ENCODE measurements at regions not wholly inside any gene's neighbourhood (a gene's known extent, or its start where the extent isn't known, plus 50 kb on each side); places are given as distances from the start of the nearest gene placed in this dataset.
"Not testable (repeated sequence)": the region's sequence is repeated elsewhere in the genome, so short reads cannot be mapped to it uniquely, and the experiment has no call there.

DNA sequence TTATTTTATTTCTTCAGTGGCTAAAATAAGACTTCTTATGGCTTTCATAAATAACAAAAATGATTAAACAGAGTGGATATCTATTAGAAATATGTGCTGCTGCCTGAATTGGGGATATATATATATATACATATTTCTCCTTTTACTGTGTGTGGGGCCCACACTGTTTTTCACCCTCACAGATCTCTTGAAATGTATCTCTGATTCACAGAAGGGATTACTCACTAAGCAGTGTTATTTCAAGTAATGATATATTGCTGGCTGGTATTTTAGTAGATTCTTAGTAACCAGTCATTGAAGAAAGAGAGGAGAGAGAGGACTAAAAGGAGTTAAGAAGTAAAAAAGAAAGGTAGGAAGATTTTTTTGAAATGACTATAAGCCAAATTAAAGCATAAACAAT lies 308.6 kb upstream of the NRP1 start:
- DNase-seq = no peak

DNA sequence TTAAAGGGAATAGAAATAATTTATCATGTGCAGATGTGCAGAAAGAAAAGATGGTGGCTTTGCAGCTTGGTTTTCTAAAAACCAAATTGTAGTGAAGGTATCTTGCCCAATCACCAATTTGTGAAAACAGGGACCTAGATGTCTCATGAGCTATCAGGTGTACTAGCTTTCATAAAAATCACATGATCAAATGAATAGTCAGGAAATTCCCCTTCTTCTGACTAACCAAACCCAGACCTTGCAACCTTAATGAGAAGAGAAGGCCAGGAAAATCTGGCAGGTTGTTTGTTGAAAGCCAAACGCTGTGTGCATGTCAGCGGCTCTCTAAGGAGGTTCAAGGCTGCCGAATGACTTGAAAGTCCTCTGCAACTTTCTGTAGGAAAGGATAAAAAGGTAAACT lies 304.4 kb upstream of the NRP1 start:
- DNase-seq = no peak

DNA sequence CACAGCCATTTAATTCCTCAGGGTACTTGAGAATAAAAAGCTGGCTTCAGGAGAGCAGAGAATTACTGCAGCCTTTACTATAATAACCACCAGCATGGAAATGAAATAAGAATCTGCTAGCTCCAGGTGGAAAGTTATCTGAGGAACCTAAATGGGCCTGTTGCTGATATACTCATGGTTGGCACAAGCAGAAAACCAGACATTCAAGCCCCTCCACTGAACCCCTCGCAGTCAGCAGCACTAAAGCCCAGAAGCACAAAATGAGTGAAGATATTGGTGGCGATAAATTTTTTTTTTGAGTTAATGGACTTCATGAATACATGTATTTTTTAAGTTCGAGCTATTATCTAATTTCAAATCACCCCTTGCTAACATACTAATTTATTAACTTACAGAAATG lies 303.9 kb upstream of the NRP1 start:
- no peak for DNase-seq

DNA sequence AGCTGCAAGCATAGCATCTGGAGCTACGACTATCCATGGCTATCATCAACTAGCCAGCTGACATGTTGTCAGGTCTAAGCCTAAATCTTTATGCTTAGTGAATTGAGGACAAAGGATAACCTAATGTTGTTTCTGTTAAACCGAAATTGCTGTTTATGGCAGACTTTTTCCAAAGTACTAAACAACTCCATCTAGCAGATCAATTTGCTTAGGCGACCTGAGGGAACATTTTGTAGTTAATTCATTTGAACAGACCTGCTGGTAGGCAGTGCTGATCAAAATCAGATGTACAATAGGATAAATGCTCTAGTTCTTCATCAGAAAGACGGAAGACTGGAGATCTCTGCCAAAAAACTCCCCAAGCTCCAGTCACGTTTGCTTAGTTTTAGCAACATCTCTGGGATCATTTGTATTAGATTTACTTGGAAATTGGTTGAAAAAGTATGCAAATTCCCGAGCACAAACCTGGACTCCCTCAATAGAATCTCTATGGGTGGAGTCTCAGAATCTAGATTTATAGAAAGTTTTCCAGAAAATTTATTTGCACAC lies 301.6 kb upstream of the NRP1 start:
- no peak for DNase-seq

DNA sequence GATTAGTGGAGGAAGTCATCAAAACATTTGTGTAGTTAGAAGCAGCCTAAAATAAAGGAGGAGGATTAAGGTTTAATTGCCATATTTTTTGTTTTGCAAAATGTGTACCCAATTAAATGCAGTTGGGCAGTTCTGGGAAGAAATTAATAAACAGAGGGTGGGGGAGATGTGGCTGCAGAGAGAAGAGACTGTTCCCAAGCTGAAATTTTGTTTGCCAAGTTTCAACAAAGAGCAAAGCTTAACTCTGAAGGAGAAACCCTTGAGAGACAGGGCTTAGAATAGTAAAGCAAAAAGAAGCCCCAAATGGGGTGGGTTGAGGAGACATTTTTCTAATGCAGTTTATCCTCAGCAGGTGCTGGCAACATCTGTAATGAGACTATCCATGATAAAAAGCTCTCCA lies 298.0 kb upstream of the NRP1 start:
- DNase-seq = no peak

DNA sequence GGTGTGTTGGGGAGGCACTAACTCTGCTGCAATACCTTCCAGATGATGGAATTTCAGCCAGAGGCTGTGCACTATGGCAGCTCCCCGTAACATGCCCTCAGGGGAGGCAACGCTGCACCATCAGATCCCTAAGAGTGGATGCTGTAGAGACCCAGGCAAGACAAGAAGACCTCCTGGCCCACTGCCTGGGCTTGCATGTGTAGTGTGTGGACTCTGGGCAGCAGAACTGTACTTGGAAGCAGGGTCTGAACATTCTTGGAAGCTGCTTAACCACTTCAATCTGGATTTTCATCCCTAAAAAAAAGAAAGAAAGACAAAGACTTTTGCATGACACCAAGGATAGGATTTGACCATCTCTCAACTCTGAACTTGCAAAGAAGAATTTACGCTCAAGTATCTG lies 297.5 kb upstream of the NRP1 start:
- DNase-seq = no peak

DNA sequence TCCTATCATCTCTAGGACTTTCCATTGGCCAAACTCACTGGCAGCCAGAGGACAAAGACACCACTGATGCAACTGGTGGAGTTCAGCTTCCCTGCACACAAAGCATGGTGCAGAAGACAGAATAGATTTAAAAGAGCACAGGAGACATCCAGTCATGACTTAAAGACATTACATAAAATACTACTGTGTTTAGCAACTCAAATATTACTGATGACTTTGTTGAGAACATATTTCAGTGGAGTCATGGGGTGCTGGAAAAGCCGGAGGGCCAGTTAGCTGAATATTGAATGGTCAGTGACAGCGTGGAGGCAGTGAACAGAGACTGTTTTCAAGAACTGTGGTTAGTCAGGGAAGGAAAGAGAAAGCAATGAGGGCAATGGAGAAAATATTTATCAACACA lies 296.3 kb upstream of the NRP1 start:
- DNase-seq = no peak

DNA sequence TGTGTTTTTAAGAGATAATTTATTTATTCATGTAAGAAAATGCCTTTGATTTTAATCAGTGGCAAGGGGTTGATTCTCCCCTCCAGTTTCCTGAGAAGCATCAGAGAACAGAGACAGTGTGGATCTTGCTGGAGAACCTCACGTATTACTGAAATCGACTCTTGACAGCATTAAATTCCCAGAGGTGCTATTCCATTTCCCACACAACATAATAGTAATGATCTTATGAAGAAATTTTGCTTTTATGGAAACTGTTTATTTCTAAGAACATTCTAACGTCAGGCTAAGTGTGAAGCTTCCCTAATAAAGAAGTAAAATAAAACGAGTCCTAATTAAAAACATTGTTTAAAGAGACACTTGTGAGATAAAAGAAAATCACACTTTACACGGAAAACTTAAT lies 293.1 kb upstream of the NRP1 start:
- DNase-seq = no peak

DNA sequence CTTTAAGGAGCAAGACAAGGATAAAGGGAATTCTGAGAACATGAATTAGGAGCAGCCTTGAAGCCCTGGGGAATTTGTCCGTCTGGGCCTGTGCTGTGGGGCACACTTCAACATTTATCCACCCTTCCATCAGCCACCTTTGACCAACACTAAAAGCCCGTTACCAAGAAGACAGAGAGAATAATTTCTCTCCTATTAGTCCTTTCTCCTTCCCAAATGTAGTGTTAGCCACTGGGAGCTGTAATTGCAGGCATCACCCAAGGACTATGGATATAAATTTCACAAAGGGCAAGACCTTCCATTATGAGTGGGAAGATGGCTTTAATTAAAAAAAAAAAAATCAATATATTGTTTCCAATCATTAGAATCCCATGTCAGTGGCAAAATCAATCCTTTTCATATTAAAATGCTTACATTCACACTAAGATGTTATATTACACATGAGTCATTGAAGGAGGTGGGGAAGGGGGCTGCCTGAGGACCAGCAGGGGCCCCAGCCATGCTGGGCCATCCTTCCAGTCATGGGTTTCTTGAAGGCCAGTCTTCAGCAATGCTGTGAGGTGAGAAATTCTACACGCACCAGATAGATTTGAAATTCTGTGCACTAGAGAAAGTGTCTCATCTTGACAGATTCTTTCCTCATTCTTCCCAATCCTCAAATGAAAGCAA lies 292.5 kb upstream of the NRP1 start:
- DNase-seq = no peak

DNA sequence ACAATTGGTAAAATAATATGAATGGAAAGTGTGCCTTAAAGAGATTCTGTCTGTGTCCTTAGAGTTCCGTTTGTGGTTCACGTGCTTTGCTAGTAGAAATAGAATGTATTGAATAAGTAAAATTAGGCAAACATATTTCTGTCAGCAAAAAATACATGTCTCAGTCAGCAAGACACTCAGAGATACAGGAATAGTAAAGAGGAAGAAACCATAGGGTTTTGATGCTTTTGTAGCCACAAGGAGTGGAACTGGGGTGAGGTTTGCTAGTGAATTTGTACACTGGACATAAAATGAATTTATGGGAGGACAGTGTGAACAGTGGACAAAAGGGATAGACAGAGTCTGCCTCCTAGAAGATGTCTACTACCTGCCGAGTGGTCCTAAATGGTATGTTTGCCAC lies 289.2 kb upstream of the NRP1 start:
- no peak for DNase-seq

DNA sequence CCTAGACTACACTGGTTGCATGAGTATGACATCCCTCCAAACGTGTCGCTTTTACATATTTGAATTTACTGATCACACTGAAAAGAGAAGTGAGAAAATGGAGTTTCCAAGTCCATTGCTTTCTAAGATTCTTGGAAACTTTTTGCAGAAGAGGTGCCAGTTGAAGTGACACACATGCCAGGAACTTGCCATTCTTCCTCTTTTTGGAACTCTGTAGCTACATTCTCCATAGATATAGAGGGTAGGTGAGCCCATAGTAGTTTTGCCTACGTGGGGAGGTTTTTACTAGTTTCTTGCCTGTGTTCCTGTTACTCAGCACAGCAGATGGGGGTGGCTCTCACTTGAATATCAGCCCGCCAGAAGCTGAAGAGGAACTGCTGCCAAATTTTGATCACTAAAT lies 286.6 kb upstream of the NRP1 start:
- no peak for DNase-seq

DNA sequence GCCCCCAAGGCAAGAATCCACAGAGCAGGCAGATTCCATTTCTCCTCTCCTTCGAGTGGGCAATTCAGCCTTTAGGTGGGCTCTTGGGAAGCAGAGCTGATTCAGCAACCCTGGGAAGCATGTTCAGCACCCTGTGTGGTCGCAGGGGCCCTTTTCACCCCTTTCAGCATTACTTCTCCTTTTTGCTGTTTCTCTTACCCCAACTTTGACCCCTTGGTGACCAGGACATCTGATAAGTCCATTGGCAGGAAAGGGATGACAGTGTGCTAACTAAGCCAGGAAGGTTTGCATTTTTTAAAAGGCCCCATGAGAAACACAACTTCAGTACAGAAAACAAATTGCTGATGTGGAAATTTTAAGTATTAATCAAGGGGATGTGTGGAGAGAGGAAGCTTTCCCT lies 283.7 kb upstream of the NRP1 start:
- no peak for DNase-seq

DNA sequence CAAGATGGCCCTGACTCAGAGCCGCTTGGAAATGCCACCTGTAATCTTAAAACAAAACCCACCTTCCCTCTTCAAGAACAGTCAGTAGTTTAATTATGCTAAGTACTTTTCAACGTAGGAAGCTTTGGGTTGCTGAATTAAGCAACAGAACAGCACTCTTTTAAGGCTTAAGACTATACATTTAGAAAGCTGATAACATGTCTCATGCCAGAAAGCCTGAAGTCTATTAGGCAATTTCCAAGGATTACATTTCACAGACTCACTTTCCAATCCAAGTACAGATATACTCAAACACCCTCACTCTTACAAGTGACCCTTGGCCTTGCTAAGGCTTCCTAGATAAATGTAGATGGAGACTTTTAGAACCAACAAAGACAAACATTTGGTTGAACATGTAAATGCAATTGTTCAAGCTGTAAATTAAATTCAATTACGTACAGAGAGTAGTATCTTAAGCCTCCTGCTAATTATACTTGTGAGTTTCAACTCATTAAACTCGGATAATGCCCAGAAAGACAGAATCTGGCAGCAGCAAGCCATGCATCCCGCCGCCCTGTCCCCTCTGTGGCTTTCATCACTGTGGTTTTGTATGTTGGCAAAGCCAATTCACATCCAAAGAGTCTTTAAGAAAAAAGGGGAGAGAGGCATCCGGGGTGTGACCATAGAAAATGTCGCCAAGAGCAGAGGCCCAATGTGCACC lies 283.1 kb upstream of the NRP1 start:
- no peak for DNase-seq

DNA sequence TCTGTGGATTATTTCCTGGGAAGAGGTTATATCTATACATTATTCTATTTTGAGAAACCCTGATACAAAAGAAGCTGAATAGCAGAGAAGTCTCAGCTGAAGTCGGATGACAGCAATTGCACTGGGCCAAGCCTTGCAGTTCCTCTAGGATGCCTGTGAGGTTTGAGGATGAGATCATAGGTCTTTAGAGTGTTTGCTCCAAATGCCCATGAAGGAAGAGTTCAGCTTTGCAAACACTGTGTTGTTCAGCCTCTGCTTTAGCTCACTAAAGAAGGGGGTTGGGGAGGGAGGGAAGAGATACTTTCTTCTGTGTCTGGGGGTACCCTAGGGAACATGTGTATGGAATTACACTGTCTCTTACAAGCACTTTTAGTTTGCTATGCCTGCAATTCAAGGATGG lies 282.5 kb upstream of the NRP1 start:
- DNase-seq = no peak

DNA sequence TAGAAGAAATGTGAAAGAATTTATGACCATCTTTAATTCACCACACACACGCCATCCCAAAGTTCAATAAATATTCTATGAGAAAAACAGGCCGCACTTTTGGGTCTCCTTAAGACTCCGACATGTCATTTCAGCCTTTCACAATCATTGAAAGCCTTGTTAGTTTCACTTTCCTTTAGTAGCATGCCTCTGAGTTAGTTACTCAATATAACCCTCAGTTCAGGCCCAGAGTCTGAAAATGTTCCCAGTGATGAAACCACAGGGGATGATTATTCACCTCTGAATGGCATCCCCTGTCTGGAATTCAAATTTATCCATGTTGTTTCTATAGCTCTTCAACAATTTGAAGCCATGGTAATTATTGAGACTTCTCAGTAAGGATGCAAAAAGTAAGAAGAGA lies 278.1 kb upstream of the NRP1 start:
- no peak for DNase-seq

DNA sequence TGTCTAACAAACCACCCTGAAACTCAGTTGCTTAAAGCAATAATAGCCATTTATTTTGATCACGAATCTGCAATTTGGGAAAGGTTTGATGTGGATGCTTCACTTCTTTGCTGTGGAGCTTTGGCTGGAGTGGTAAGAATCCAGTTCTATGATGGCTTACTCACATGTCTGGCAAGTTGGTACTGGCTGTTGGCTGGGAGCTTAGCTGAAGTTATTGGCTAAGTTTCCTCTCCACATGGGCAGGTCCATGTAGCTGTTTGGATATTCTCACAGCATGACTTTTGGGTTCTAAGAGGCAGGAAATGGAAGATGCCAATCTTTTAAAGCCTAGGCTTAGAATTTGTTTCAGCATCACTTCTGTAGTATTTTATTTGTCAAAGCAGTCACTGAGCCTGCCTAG lies 277.6 kb upstream of the NRP1 start:
- no peak for DNase-seq

DNA sequence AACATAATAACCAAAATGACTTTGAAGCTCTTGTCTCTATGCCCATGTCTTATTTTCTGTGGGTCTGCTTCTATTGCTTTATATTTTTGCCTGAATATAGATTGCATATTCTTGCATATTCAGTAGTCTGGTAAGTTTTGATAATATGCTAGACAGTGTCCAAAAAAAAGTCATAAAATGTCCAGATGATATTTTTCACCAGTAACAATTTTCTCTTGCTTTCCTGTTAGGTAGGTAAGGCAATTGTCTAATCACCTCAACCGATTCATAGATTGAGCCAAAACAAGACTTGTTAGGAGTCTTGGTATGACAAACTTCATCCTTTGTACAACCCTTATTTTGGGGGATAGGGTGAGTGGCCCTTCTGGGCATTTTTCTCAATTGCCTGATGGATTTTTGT lies 277.0 kb upstream of the NRP1 start:
- no peak for DNase-seq

DNA sequence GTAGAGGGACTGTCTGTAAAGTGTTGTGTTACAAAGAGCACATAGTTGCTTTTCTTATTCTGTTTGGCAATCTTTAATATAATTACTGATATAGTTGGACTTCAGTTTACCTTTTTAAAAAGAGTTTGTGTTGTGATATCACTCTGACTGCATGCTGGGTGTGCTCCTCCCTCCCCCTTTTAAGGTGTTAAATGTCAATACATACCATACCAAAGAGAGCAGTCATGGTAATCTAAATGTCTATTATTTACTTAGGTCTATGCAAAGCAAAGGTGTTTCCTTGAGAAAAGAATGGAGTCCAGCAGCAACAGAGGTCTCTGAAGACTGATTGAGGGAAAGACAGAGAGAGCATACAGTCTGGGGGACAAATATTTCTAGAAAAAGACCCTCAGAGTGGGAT lies 275.1 kb upstream of the NRP1 start:
- DNase-seq = no peak

DNA sequence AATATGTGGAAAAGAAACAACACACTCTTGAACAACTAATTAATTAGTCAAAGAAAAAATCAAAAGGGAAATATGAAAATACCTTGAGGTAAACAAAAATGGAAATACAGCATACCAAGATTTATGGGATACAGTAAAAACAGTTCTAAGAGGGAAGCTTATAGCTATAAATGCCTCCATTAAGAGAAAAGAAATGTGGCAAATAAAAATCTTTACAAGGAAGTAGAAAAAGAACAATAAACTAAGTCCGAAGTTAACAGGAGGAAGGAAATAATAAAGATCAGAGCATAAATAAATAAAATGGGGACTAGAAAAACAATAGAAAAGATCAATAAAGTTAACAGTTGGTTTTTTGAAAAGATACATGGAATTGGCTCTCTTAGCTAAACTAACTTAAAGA lies 267.8 kb upstream of the NRP1 start:
- DNase-seq = no peak

DNA sequence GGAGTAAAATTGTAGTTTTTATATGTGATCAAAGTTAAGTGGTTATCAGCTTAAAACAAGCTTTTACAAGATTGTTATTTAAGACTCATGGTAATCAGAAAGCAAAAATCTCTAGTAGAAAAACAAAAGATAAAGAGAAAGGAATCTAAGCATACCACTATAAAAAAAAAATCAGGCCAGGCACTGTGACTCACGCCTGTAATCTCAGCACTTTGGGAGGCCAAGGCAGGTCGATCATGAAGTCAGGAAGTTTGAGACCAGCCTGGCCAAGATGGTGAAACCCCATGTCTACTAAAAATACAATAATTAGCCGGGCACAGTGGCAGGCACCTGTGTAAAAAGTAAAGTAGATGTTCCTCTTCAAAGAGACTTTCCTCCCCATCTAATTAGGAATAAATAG lies 265.9 kb upstream of the NRP1 start:
- no peak for DNase-seq

DNA sequence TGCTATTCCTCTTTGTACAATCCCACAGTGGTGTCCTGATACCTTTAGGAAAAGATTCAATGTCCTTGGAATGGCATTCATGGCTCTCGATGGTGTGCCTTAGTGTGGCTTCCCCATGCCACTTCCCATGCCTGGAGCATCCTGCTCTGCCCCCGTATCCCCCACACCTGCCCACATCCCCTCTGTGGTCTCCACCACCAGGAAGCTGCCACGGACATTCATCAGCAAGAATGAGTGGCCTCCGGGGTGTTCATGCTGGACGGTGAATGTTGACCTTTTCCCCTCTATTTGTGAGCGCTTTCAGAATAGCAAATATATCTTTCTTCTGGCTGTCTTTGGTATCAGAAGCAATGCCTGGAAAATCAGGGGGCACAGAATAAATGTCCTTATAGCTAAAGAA lies 262.0 kb upstream of the NRP1 start:
- no peak for DNase-seq

DNA sequence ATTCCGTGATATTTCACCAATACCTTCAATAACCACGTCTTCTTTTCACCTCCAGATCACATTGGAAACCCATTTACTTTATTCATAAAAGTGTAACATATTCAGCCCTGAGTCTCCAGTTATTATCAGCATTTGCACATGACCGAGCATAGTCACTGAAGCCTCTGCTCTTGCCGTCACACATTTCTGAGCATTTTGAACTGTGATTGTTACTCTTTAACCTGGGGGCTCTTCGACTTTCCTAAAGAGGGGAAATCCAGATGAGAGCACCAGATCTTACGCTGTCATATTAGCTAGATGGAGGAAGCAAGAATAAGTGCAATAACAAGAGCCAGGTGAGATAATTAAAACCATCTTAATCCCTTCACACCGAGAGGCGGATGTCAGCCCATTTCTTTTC lies 260.0 kb upstream of the NRP1 start:
- DNase-seq = no peak

DNA sequence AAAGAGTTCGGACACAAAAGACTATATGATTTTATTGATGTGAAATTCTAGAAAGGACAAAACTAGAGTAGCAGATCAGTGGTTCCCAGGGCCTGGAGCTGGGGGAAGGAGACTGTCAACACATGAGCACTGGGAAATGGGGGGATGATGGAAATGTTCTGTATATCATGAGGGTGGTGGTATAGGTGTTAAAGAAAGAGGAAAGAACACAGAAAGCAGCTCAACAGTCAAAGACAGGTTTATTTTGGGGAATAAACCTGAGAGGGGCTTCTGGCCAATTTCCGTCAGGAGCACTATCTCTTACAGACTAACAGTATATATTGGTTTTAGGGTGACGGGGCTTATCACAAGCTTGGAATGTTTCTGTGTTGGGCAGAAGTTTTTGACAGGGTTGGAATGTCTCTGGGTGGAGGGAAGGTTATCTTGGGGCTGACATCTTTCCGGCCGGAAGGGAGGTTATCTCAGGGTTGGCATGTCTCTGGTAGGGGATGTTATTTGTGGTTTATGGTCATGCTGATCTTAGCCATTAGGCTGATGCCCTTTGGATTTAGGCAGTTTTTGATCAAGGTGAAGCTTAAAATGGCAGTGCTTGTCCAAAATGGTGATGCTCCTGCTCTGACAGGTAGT lies 254.6 kb upstream of the NRP1 start:
- DNase-seq = no peak

DNA sequence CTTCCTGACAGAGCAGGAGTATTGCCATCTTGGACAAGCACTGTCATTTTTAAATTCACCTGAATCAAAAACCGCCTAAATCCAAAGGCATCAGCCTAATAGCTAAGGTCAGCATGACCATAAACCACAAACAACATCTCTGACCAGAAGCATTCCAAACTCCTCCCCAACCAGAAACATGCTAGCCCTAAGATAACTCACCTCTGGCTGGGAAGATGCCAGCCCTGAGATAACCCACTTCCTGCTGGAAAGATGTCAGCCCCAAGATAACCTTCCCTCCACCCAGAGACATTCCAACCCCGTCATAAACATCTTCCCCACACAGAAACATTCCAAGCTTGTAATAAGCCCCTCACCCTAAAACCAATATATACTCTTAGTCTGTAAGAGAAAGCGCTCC lies 250.1 kb upstream of the NRP1 start:
- DNase-seq = not testable (repeated sequence)
